Kidney epithelial cell (primary cell): ENCODE measurements at regions not wholly inside any gene's neighbourhood (a gene's known extent, or its start where the extent isn't known, plus 50 kb on each side); places are given as distances from the start of the nearest gene placed in this dataset.

Source experiments
- DNase-seq: peaks from one replicate; pipeline ENCODE4 v3.0.0-alpha.2; 2010; ENCODE audit warnings: low read depth
- H3K27me3 ChIP-seq: 2 replicates; pipeline ENCODE4 v1.6.0; 2011; ENCODE audit warnings: low read length; ENCODE audit not compliant: control insufficient read depth, insufficient read depth
- H3K36me3 ChIP-seq: 2 replicates; pipeline ENCODE4 v1.5.1; 2011; ENCODE audit warnings: low read length; ENCODE audit not compliant: control insufficient read depth, insufficient read depth
- H3K4me3 ChIP-seq: 2 replicates; pipeline ENCODE4 v1.5.1; 2011; ENCODE audit warnings: low read depth, mild to moderate bottlenecking, control low read depth, low read length
- TF ChIP-seq, protein P1 (sequence below): IDR thresholded peaks from 2 replicates; pipeline ENCODE4 v1.5.1; 2011; ENCODE audit warnings: mild to moderate bottlenecking, moderate library complexity, low read length, control low read depth, inconsistent platforms; ENCODE audit not compliant: insufficient read depth, poor library complexity, severe bottlenecking

DNA sequence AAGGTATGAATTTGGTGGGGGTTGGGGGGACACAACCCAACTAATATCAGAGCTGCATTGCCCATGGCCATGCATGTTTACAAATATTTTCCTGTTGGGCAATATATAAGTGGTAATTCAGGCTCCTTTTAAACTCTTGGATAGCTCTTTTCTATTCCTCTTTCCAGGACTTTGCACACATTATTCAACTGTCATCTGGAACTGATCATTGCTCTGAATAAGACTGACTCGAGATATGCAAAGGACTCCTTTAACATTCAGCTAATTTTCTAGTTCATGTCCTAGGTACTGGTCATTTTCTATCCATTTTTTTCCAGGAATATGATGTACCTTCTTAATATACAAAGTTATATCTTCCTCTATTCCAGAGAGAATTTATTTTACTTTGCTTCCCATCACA is 89.5 kb upstream of the STK32A start:
- no peak overlapping the region for H3K4me3 ChIP-seq
- no peak for DNase-seq
- no peaks in the 10 kb centered on the region for H3K36me3 ChIP-seq
- TF ChIP-seq, protein P1, sequence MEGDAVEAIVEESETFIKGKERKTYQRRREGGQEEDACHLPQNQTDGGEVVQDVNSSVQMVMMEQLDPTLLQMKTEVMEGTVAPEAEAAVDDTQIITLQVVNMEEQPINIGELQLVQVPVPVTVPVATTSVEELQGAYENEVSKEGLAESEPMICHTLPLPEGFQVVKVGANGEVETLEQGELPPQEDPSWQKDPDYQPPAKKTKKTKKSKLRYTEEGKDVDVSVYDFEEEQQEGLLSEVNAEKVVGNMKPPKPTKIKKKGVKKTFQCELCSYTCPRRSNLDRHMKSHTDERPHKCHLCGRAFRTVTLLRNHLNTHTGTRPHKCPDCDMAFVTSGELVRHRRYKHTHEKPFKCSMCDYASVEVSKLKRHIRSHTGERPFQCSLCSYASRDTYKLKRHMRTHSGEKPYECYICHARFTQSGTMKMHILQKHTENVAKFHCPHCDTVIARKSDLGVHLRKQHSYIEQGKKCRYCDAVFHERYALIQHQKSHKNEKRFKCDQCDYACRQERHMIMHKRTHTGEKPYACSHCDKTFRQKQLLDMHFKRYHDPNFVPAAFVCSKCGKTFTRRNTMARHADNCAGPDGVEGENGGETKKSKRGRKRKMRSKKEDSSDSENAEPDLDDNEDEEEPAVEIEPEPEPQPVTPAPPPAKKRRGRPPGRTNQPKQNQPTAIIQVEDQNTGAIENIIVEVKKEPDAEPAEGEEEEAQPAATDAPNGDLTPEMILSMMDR, result no peak
- no peaks in the 10 kb centered on the region for H3K27me3 ChIP-seq

DNA sequence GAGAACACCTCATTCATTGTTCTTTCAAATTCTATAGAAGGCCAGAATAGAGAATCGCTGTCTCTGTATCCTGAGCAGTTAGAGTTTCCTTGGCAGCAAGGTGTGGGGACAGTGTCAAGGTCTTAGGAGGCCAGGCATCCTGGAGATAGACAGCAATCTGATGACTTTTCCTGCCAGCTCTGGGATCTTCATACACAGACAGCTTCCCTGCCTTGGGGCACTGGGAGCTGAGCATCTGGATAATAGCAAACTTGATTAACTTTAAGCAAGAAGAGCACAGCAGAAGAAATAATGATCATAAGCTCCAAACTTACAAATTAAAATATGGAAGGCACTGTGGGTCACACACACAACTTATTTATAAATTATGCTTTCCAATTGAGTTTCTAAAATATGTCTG is 86.1 kb upstream of the STK32A start:
- Histone ChIP-seq H3K27me3 (no peaks in the 10 kb centered on the region), H3K4me3 (no peak overlapping the region), H3K36me3 (no peaks in the 10 kb centered on the region)
- TF ChIP-seq, protein P1, result no peak
- DNase-seq, result no peak

DNA sequence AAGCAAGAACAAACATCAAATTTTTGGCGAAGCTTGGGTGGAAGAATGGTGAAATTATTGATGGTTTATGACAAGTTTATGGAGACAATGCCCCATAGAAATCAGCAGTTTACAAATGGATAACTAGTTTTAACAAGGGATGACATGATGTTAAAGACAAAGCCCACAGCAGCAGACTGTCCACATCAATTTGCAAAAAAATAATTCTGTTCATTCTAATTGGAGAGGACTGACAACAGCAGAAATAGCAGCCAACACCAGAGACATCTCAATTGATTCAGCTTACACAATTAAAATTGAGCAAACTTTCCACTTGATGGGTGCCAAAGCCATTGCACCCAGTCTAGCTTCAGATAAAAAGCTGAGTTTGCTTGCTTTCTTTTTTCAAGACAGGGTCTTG is 82.7 kb upstream of the STK32A start:
- TF ChIP-seq, protein P1, result no peak
- Histone ChIP-seq H3K36me3 (no peaks in the 10 kb centered on the region), H3K27me3 (no peaks in the 10 kb centered on the region), H3K4me3 (no peak overlapping the region)
- no peak for DNase-seq

DNA sequence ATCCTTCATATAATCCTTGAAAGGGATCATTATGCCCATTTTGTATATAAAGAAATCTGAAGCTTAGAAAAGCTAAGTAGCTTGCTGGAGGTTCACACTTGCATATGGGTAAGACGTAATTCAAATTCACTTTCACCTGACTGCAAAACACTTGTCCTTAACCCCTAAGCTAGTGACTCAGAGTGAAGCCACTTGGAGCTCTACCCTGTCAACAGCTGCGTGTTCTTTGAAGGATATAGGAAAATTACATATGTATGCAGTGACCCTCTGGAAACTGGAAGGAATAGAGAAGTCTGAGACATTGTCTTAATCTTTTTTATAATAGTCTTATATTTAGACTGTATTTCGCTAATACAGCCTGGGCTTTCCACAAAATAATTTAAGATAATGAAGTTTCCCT is 80.0 kb upstream of the STK32A start:
- no peak for DNase-seq
- H3K36me3 ChIP-seq, result no peaks in the 10 kb centered on the region
- no peak overlapping the region for H3K4me3 ChIP-seq
- TF ChIP-seq, protein P1, result no peak
- no peaks in the 10 kb centered on the region for H3K27me3 ChIP-seq

DNA sequence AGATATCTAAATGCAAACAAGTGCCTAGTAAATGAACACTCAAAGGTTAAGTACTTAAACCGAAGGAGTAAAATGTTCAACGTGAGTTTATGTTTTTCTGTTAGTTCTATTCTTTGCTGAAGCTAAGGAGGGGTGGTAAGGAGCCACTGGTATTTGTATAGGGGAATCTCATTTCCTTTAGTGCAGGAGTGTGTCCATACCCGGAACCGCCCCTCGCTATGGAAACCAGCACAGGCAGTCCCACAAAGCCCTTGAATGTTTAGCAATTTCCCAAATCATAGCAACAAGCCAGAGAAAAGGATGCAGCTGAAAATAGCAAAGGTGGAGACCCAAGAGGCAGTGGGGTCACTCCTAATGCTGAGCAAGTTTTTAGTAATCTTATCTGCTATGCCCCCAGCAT is 78.8 kb upstream of the STK32A start:
- TF ChIP-seq, protein P1, result no peak
- Histone ChIP-seq H3K4me3 (no peak overlapping the region), H3K36me3 (no peaks in the 10 kb centered on the region), H3K27me3 (no peaks in the 10 kb centered on the region)
- DNase-seq, result no peak

DNA sequence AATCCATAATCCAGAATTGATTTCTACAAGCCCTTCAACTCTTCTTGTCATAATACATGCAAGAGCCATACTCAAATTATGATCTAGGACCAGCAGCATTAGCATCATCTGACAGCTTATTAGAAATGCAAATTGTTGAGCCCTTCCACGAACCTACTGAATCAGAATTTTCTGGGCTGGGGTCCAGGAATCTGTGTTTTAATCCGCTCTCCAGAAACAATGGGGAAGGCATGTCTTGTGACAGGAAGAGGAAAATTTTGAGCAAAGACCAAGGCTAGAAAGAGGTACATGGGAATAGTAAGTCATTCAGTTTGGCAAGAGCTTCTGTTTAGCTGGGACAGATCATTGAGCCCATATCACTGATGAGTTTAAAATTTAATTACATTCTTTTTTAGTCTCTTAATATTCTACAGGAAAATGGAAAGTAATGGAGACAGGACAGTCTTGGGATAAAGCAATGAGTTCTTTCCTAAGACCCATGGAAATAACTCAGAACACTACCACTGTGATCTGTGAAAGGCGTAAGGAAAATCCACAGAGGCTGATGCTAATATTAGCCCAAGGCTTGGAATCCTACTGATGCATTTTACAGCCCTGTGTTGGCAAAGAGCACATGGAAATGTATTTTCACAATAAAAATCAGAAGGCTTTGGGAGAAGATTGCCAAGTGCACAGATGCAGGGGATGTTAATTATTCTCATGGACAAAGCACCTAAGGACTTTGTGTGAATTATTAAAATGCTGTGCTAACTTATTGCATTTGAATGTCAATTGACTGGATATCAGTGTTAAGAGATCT is 73.7 kb upstream of the STK32A start:
- DNase-seq, result no peak
- Histone ChIP-seq H3K36me3 (no peaks in the 10 kb centered on the region), H3K27me3 (no peaks in the 10 kb centered on the region), H3K4me3 (no peak overlapping the region)
- TF ChIP-seq, protein P1, result no peak
